Naive thymus-derived CD4-positive, alpha-beta T cell (primary cell): ENCODE measurements at regions not wholly inside any gene's neighbourhood (a gene's known extent, or its start where the extent isn't known, plus 50 kb on each side); places are given as distances from the start of the nearest gene placed in this dataset.

Experiments used
- ATAC-seq: fragments of 150-1000 bp; cut with Tn5 transposase; 2 replicates; pipeline ENCODE4 v1.10.0; 2021; ENCODE audit warnings: mild to moderate bottlenecking, moderate library complexity
- CTCF ChIA-PET: fragments of 350-600 bp; sonication (Branson Sonifier 250); formaldehyde crosslinking; loops from one replicate; lab custom pipeline; 2021; ENCODE audit warnings: antibody characterized with exemption; lab: Charles Lee
- POLR2A ChIA-PET: fragments of 350-600 bp; sonication (Branson Sonifier 250); formaldehyde crosslinking; loops from one replicate; lab custom pipeline; 2021; ENCODE audit warnings: antibody characterized with exemption, inconsistent platforms; lab: Charles Lee
- DNase-seq, 9 donors: peaks; one replicate each; pipeline versions ENCODE4 v3.0.0 to v3.0.0-alpha.2; 2020 to 2022; ENCODE audit warnings: mixed read lengths in 1 of 9
- H3K27ac ChIP-seq: one replicate; pipeline ENCODE4 v1.7.0; 2013; ENCODE audit warnings: mild to moderate bottlenecking, low read depth, low read length, moderate library complexity
- H3K27me3 ChIP-seq, 2 donors: one replicate each; pipeline ENCODE4 v1.7.0; 2013; ENCODE audit warnings: low read length in 2 of 2, mild to moderate bottlenecking in 2 of 2, moderate library complexity in 2 of 2; ENCODE audit not compliant: control insufficient read depth in 2 of 2, insufficient read depth in 2 of 2
- H3K36me3 ChIP-seq, 3 experiments: 1 replicate in 2 of 3; 2 replicates in 1 of 3; pipeline ENCODE4 v1.7.0; 2013; ENCODE audit warnings: low read length in 3 of 3, mild to moderate bottlenecking in 3 of 3, moderate library complexity in 1 of 3; ENCODE audit not compliant: insufficient read depth in 3 of 3, control insufficient read depth in 2 of 3
- H3K4me1 ChIP-seq, 2 donors: one replicate each; pipeline ENCODE4 v1.7.0; 2013; ENCODE audit warnings: low read length in 2 of 2, mild to moderate bottlenecking in 2 of 2, moderate library complexity in 1 of 2; ENCODE audit not compliant: control insufficient read depth in 2 of 2, insufficient read depth in 2 of 2
- H3K4me3 ChIP-seq: 2 replicates; pipeline ENCODE4 v1.7.0; 2013; ENCODE audit warnings: mild to moderate bottlenecking, low read length
- H3K9me3 ChIP-seq, 3 experiments: 1 replicate in 2 of 3; 2 replicates in 1 of 3; pipeline ENCODE4 v1.7.0; 2013; ENCODE audit warnings: low read length in 3 of 3; ENCODE audit not compliant: control insufficient read depth in 2 of 3
- H3K27ac Mint-ChIP-seq, 9 donors: one replicate each; pipeline ENCODE4 v1.8.0; 2020 to 2022; ENCODE audit warnings: mixed read lengths in 9 of 9, mild to moderate bottlenecking in 8 of 9, moderate library complexity in 5 of 9, inconsistent platforms in 2 of 9
- H3K27me3 Mint-ChIP-seq, 5 donors: one replicate each; pipeline ENCODE4 v1.8.0; 2021 to 2022; ENCODE audit warnings: mixed read lengths in 5 of 5, mild to moderate bottlenecking in 1 of 5
- H3K36me3 Mint-ChIP-seq, 5 donors: one replicate each; pipeline ENCODE4 v1.8.0; 2020 to 2022; ENCODE audit warnings: mixed read lengths in 5 of 5, mild to moderate bottlenecking in 3 of 5, inconsistent platforms in 1 of 5
- H3K4me1 Mint-ChIP-seq, 7 donors: one replicate each; pipeline ENCODE4 v1.8.0; 2020 to 2022; ENCODE audit warnings: mixed read lengths in 7 of 7, mild to moderate bottlenecking in 3 of 7, inconsistent platforms in 1 of 7
- H3K4me3 Mint-ChIP-seq, 10 donors: one replicate each; pipeline ENCODE4 v1.8.0; 2020 to 2022; ENCODE audit warnings: mild to moderate bottlenecking in 10 of 10, mixed read lengths in 10 of 10, moderate library complexity in 6 of 10, inconsistent platforms in 2 of 10
- H3K9me3 Mint-ChIP-seq, 11 donors: one replicate each; pipeline ENCODE4 v1.8.0; 2020 to 2022; ENCODE audit warnings: mixed read lengths in 11 of 11, mild to moderate bottlenecking in 4 of 11, inconsistent platforms in 1 of 11, moderate library complexity in 1 of 11
- intact Hi-C, 2 donors: fragments of 100-400 bp; cut with micrococcal nuclease; formaldehyde crosslinking; loops; one replicate each; pipeline ENCODE4 v1.15.1; 2023

GRCh38 chr2:120418174-120418787, 72.3 kb downstream of the INHBB start:
- Mint-ChIP-seq H3K27ac (no peak overlapping the region), H3K27me3 (peaks cover 7 to 34% (median 22%) of the 10 kb centered on the region in 5 donors), H3K9me3 (peaks cover 0 to 2% (median 0%) of the 10 kb centered on the region in 11 donors), H3K36me3 (no peaks in the 10 kb centered on the region), H3K4me1 (no peaks in the 10 kb centered on the region), H3K4me3 (no peak overlapping the region)
- ChIA-PET POLR2A (no interaction called here), CTCF (interaction anchor here (0.7 kb wide), 1 partner anchor 887 kb away, joined by 4 read pairs; no protein-coding TSS in a partner anchor)
- Histone ChIP-seq H3K27me3 (no peaks in the 10 kb centered on the region), H3K4me1 (no peaks in the 10 kb centered on the region), H3K27ac (no peak overlapping the region), H3K36me3 (no peaks in the 10 kb centered on the region), H3K4me3 (no peak overlapping the region), H3K9me3 (no peaks in the 10 kb centered on the region)
- ATAC-seq: no peak
- intact Hi-C loops: no loop called here
- peak in 1 of 9 donors; percentile 2 for DNase-seq

GRCh38 chr2:120419073-120419472, 73.1 kb downstream of the INHBB start:
- ChIA-PET POLR2A (no interaction called here), CTCF (no interaction called here)
- Mint-ChIP-seq H3K27ac (no peak overlapping the region), H3K27me3 (peaks cover 14 to 39% (median 18%) of the 10 kb centered on the region in 5 donors), H3K9me3 (peaks cover 0 to 2% (median 0%) of the 10 kb centered on the region in 11 donors), H3K4me3 (no peak overlapping the region), H3K4me1 (no peaks in the 10 kb centered on the region), H3K36me3 (no peaks in the 10 kb centered on the region)
- H3K27ac ChIP-seq: no peak overlapping the region
- H3K27me3 ChIP-seq: no peaks in the 10 kb centered on the region
- no peaks in the 10 kb centered on the region for H3K36me3 ChIP-seq
- no peaks in the 10 kb centered on the region for H3K9me3 ChIP-seq
- ATAC-seq (no peak), DNase-seq (peak in 1 of 9 donors; percentile 13)
- intact Hi-C loops: no loop called here
- H3K4me3 ChIP-seq: no peak overlapping the region
- H3K4me1 ChIP-seq: no peaks in the 10 kb centered on the region

- Mint-ChIP-seq H3K4me3 (no peak overlapping the region), H3K36me3 (no peaks in the 10 kb centered on the region), H3K4me1 (no peaks in the 10 kb centered on the region), H3K27ac (peak overlapping the region in 1 of 9 donors; percentile 7), H3K27me3 (peaks cover 10 to 36% (median 18%) of the 10 kb centered on the region in 5 donors), H3K9me3 (peaks cover 0 to 2% (median 0%) of the 10 kb centered on the region in 11 donors)
- DNase-seq (no peak), ATAC-seq (no peak)
- H3K36me3 ChIP-seq: no peaks in the 10 kb centered on the region
- ChIA-PET POLR2A (no interaction called here), CTCF (no interaction called here)
- H3K27ac ChIP-seq: no peak overlapping the region
- no peaks in the 10 kb centered on the region for H3K4me1 ChIP-seq
- no peak overlapping the region for H3K4me3 ChIP-seq
- no peaks in the 10 kb centered on the region for H3K9me3 ChIP-seq
- intact Hi-C loops: no loop called here
- no peaks in the 10 kb centered on the region for H3K27me3 ChIP-seq
These were observed 74.0 kb downstream of the INHBB start for GRCh38 chr2:120419955-120420354.

- Mint-ChIP-seq H3K4me1 (no peaks in the 10 kb centered on the region), H3K9me3 (peaks cover 0 to 2% (median 0%) of the 10 kb centered on the region in 11 donors), H3K4me3 (no peak overlapping the region), H3K27me3 (peaks cover 10 to 36% (median 18%) of the 10 kb centered on the region in 5 donors), H3K36me3 (no peaks in the 10 kb centered on the region), H3K27ac (no peak overlapping the region)
- Histone ChIP-seq H3K27me3 (no peaks in the 10 kb centered on the region), H3K4me1 (no peaks in the 10 kb centered on the region), H3K36me3 (no peaks in the 10 kb centered on the region), H3K4me3 (no peak overlapping the region), H3K27ac (no peak overlapping the region), H3K9me3 (no peaks in the 10 kb centered on the region)
- DNase-seq (no peak), ATAC-seq (no peak)
- ChIA-PET CTCF (no interaction called here), POLR2A (no interaction called here)
- intact Hi-C loops: no loop called here
These were observed 75.3 kb downstream of the INHBB start for GRCh38 chr2:120421126-120421829.

- ChIA-PET POLR2A (no interaction called here), CTCF (no interaction called here)
- DNase-seq: no peak
- Histone ChIP-seq H3K27ac (no peak overlapping the region), H3K4me3 (no peak overlapping the region), H3K9me3 (no peaks in the 10 kb centered on the region), H3K4me1 (no peaks in the 10 kb centered on the region), H3K36me3 (no peaks in the 10 kb centered on the region), H3K27me3 (no peaks in the 10 kb centered on the region)
- H3K9me3 Mint-ChIP-seq: peaks cover 0 to 2% (median 0%) of the 10 kb centered on the region in 11 donors
- no peaks in the 10 kb centered on the region for H3K36me3 Mint-ChIP-seq
- intact Hi-C loops: no loop called here
- ATAC-seq: no peak
- H3K27ac Mint-ChIP-seq: no peak overlapping the region
- H3K4me1 Mint-ChIP-seq: no peaks in the 10 kb centered on the region
- H3K27me3 Mint-ChIP-seq: peaks cover 10 to 37% (median 20%) of the 10 kb centered on the region in 5 donors
- no peak overlapping the region for H3K4me3 Mint-ChIP-seq
These were observed 75.9 kb downstream of the INHBB start for GRCh38 chr2:120421830-120422175.

GRCh38 chr2:120422465-120423160, 76.7 kb downstream of the INHBB start:
- H3K36me3 ChIP-seq: no peaks in the 10 kb centered on the region
- no peak overlapping the region for H3K27ac ChIP-seq
- ATAC-seq: no peak
- H3K27me3 ChIP-seq: no peaks in the 10 kb centered on the region
- H3K4me1 ChIP-seq: no peaks in the 10 kb centered on the region
- ChIA-PET CTCF (no interaction called here), POLR2A (no interaction called here)
- Mint-ChIP-seq H3K27ac (no peak overlapping the region), H3K9me3 (peaks cover 0 to 2% (median 0%) of the 10 kb centered on the region in 11 donors), H3K27me3 (peaks cover 10 to 43% (median 21%) of the 10 kb centered on the region in 5 donors), H3K4me3 (no peak overlapping the region), H3K36me3 (no peaks in the 10 kb centered on the region), H3K4me1 (no peaks in the 10 kb centered on the region)
- no peak overlapping the region for H3K4me3 ChIP-seq
- intact Hi-C loops: no loop called here
- no peaks in the 10 kb centered on the region for H3K9me3 ChIP-seq
- peak in 1 of 9 donors; percentile 2 for DNase-seq
